Endothelial cell of umbilical vein (primary cell): ENCODE measurements at regions not wholly inside any gene's neighbourhood (a gene's known extent, or its start where the extent isn't known, plus 50 kb on each side); places are given as distances from the start of the nearest gene placed in this dataset.

Source experiments
- BruUV-seq: library from RNA; stranded (reverse); fragments of 400-500 nt; replicated peaks from 2 replicates; lab custom pipeline; 2021; lab: Mats Ljungman, UMichigan
- CTCF ChIA-PET: fragments of 300-600, 350-600 bp; sonication (Branson Sonifier 250); formaldehyde crosslinking; loops from one replicate; lab custom pipeline; 2021; ENCODE audit warnings: antibody characterized with exemption, inconsistent platforms; lab: Charles Lee
- POLR2A ChIA-PET: fragments of 300-600, 350-600 bp; sonication (Branson Sonifier 250); formaldehyde crosslinking; loops from one replicate; lab custom pipeline; 2021; ENCODE audit warnings: antibody characterized with exemption, inconsistent platforms; lab: Charles Lee
- DNase-seq: peaks from one replicate; pipeline ENCODE4 v3.0.0-alpha.2; 2011; ENCODE audit warnings: low read depth, low spot score
- FAIRE-seq: peaks from 2 replicates; lab custom pipeline; 2011; peaks lifted over from hg19 to GRCh38; lab: Jason Lieb, UNC
- H2AFZ ChIP-seq: 2 replicates; pipeline ENCODE4 v1.6.0; 2012; ENCODE audit warnings: low read depth, low read length, control low read depth, inconsistent platforms
- H3K27ac ChIP-seq: 2 replicates; pipeline ENCODE4 v1.5.1; 2011; ENCODE audit warnings: low read depth, mild to moderate bottlenecking, control low read depth, low read length, moderate library complexity; ENCODE audit not compliant: insufficient read depth
- H3K27me3 ChIP-seq, 2 experiments: 2 replicates each; pipeline versions ENCODE4 v1.6.0 to v1.6.1; 2011; ENCODE audit warnings: low read length in 2 of 2, mixed read lengths in 1 of 2; ENCODE audit not compliant: control insufficient read depth in 2 of 2, insufficient read depth in 2 of 2
- H3K36me3 ChIP-seq, 2 experiments: 2 replicates in 1 of 2; 3 replicates in 1 of 2; pipeline ENCODE4 v1.5.1; 2011; ENCODE audit warnings: low read length in 2 of 2, mild to moderate bottlenecking in 1 of 2, moderate library complexity in 1 of 2; ENCODE audit not compliant: control insufficient read depth in 2 of 2, insufficient read depth in 2 of 2; ENCODE audit errors: extremely low read depth in 1 of 2
- H3K4me1 ChIP-seq: 3 replicates; pipeline ENCODE4 v1.5.1; 2011; ENCODE audit warnings: mild to moderate bottlenecking, low read length; ENCODE audit not compliant: control insufficient read depth, insufficient read depth; ENCODE audit errors: extremely low read depth
- H3K4me2 ChIP-seq: 2 replicates; pipeline ENCODE4 v1.6.1; 2011; ENCODE audit warnings: low read length, control low read depth, mixed read lengths; ENCODE audit not compliant: insufficient read depth
- H3K4me3 ChIP-seq, 3 experiments: fragments of 200-600 bp in 1 of 3; sonication (generic), shearing (Covaris generic) in 1 of 3; replicated peaks in 1 of 3; 2 replicates each; pipeline ENCODE4 v1.5.1; 2011 to 2016; ENCODE audit warnings: control low read depth in 3 of 3, low read length in 3 of 3, mild to moderate bottlenecking in 2 of 3, inconsistent platforms in 1 of 3, low read depth in 1 of 3, moderate library complexity in 1 of 3; ENCODE audit not compliant: insufficient read depth in 1 of 3
- H3K79me2 ChIP-seq: 2 replicates; pipeline ENCODE4 v1.6.0; 2012; ENCODE audit warnings: low read length, inconsistent platforms; ENCODE audit not compliant: control insufficient read depth, insufficient read depth
- H3K9ac ChIP-seq: replicated peaks from 2 replicates; pipeline ENCODE3; 2011; ENCODE audit warnings: low read length, control low read depth; ENCODE audit not compliant: insufficient read depth; ENCODE audit errors: extremely low read depth
- H3K9me1 ChIP-seq: replicated peaks from 3 replicates; pipeline ENCODE4 v1.6.0; 2011; ENCODE audit warnings: mild to moderate bottlenecking, low read length; ENCODE audit not compliant: control insufficient read depth, insufficient read depth; ENCODE audit errors: extremely low read depth
- H3K9me3 ChIP-seq: replicated peaks from 2 replicates; pipeline ENCODE4 v1.5.1; 2012; ENCODE audit warnings: low read length, inconsistent platforms; ENCODE audit not compliant: control insufficient read depth, insufficient read depth
- H4K20me1 ChIP-seq: replicated peaks from 2 replicates; pipeline ENCODE3; 2011; ENCODE audit warnings: mild to moderate bottlenecking, low read length; ENCODE audit not compliant: control insufficient read depth, insufficient read depth; ENCODE audit errors: extremely low read depth
- EZH2 ChIP-seq: IDR thresholded peaks from 2 replicates; pipeline ENCODE4 v1.6.1; 2012; ENCODE audit warnings: borderline replicate concordance, low read depth, mild to moderate bottlenecking, moderate library complexity, low read length, inconsistent platforms; ENCODE audit not compliant: severe bottlenecking
- FOS ChIP-seq: IDR thresholded peaks from 2 replicates; pipeline ENCODE4 v1.6.1; 2011; ENCODE audit warnings: mild to moderate bottlenecking, low read length, moderate library complexity, borderline replicate concordance; ENCODE audit not compliant: insufficient read depth
- GATA2 ChIP-seq: IDR thresholded peaks from 2 replicates; pipeline ENCODE4 v1.7.0; 2011; ENCODE audit warnings: low read depth, mild to moderate bottlenecking, moderate library complexity, mixed read lengths, low read length; ENCODE audit not compliant: insufficient read length, insufficient read depth
- JUN ChIP-seq: IDR thresholded peaks from 2 replicates; pipeline ENCODE4 v1.6.1; 2011; ENCODE audit warnings: borderline replicate concordance, low read depth; ENCODE audit not compliant: insufficient read length, insufficient read depth
- MYC ChIP-seq: IDR thresholded peaks from one replicate; pipeline ENCODE4 v1.6.1; 2011; ENCODE audit warnings: mild to moderate bottlenecking, low read depth, low read length
- POLR2A ChIP-seq: IDR thresholded peaks from 2 replicates; pipeline ENCODE4 v1.6.1; 2012; ENCODE audit warnings: low read depth, mild to moderate bottlenecking, control low read depth, low read length
- POLR2AphosphoS5 ChIP-seq: IDR thresholded peaks from 2 replicates; pipeline ENCODE4 v1.6.1; 2012; ENCODE audit warnings: low read depth, mild to moderate bottlenecking, control low read depth, low read length, moderate library complexity; ENCODE audit not compliant: insufficient read depth
- dilution Hi-C: fragments of 300-500 bp; cut with MboI; formaldehyde crosslinking; loops from one replicate; pipeline ENCODE4 v1.15.0; 2019; ENCODE audit warnings: low sequenced_read_pairs; ENCODE audit not compliant: extremely low pct_ligation_motif_present
- intact Hi-C: fragments of 100-400 bp; cut with micrococcal nuclease; formaldehyde crosslinking; loops from one replicate; pipeline ENCODE4 v1.10.0; 2022
- TF ChIP-seq, protein P1 (sequence below), 2 donors: IDR thresholded peaks; 1 replicate in 1 of 2; 2 replicates in 1 of 2; pipeline ENCODE4 v1.5.1; 2011; ENCODE audit warnings: low read length in 2 of 2, mild to moderate bottlenecking in 2 of 2, moderate library complexity in 2 of 2, control low read depth in 1 of 2, inconsistent platforms in 1 of 2, low read depth in 1 of 2; ENCODE audit not compliant: insufficient read depth in 1 of 2; ENCODE audit errors: extremely low read depth in 1 of 2
- TF ChIP-seq, protein P2 (sequence below): IDR thresholded peaks from 2 replicates; pipeline ENCODE4 v1.6.1; 2011; ENCODE audit not compliant: insufficient read depth, insufficient read length

DNA sequence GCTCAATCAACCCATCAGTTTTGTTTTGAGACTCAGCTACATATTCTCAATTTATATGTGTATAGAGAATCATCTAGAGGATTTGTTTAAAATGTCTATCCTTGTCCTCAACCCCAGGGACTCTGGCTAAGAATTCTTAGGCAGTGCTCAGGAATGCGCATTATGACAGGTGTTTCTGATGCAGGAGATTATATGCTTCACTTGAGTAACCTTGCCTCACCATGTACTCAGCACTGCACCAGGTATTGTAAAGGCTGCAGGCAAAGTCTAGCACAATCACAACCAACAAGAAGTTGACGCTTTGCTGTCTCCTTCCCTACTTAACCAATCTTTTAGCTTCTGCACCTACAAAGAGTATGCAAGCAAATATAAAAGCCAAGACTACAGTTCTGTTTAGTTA lies 79.6 kb downstream of the LACC1 start:
- FAIRE-seq (no peak), DNase-seq (no peak)
- Histone ChIP-seq H4K20me1 (no peaks in the 10 kb centered on the region), H3K4me2 (no peak overlapping the region), H3K4me1 (no peaks in the 10 kb centered on the region), H2AFZ (no peak overlapping the region), H3K9ac (no peak overlapping the region), H3K79me2 (no peaks in the 10 kb centered on the region), H3K9me1 (no peaks in the 10 kb centered on the region), H3K27ac (no peak overlapping the region), H3K9me3 (no peaks in the 10 kb centered on the region), H3K27me3 (peaks cover 4 to 8% of the 10 kb centered on the region in 2 experiments), H3K4me3 (no peak overlapping the region), H3K36me3 (no peaks in the 10 kb centered on the region)
- ChIA-PET CTCF (no interaction called here), POLR2A (no interaction called here)
- TF ChIP-seq FOS: no peak
- intact Hi-C loops (no loop called here), dilution Hi-C loops (no loop called here)
- no TSS peak for BruUV-seq

DNA sequence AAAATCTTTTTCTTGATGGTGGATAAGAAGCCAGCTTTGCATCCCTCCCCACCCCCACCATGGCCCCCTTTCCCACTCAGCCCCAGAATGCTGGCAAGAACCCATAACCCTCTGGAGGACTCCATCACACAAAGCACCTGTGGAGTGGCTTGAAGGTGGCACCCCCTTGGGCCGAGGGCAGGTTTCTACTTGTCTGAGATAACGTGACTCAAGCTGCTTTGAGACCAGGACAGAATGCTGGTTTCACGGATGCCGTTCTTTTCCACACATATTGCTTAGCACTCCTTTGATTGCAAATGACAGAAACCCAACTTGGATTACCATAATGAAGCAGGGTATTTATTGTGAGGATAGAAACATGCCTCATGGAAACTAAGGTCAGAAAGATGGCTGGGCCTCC lies 82.2 kb downstream of the LACC1 start:
- no peak overlapping the region for H3K9ac ChIP-seq
- H3K27me3 ChIP-seq: peaks cover 2 to 4% of the 10 kb centered on the region in 2 experiments
- ChIA-PET CTCF (no interaction called here), POLR2A (no interaction called here)
- no peak for DNase-seq
- TF ChIP-seq FOS (no peak), POLR2AphosphoS5 (no peak), MYC (no peak), GATA2 (no peak), JUN (no peak), POLR2A (no peak), EZH2 (no peak)
- TF ChIP-seq, protein P1, sequence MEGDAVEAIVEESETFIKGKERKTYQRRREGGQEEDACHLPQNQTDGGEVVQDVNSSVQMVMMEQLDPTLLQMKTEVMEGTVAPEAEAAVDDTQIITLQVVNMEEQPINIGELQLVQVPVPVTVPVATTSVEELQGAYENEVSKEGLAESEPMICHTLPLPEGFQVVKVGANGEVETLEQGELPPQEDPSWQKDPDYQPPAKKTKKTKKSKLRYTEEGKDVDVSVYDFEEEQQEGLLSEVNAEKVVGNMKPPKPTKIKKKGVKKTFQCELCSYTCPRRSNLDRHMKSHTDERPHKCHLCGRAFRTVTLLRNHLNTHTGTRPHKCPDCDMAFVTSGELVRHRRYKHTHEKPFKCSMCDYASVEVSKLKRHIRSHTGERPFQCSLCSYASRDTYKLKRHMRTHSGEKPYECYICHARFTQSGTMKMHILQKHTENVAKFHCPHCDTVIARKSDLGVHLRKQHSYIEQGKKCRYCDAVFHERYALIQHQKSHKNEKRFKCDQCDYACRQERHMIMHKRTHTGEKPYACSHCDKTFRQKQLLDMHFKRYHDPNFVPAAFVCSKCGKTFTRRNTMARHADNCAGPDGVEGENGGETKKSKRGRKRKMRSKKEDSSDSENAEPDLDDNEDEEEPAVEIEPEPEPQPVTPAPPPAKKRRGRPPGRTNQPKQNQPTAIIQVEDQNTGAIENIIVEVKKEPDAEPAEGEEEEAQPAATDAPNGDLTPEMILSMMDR (IDR thresholded peaks at IDR 0.05; ENCODE audit: extremely low read depth in 1 of 2, insufficient read depth in 1 of 2, low read depth in 1 of 2, low read length in 2 of 2): no peak
- TF ChIP-seq, protein P2, sequence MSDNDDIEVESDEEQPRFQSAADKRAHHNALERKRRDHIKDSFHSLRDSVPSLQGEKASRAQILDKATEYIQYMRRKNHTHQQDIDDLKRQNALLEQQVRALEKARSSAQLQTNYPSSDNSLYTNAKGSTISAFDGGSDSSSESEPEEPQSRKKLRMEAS: no peak
- no peak overlapping the region for H3K4me2 ChIP-seq
- intact Hi-C loops (no loop called here), dilution Hi-C loops (no loop called here)
- H3K9me3 ChIP-seq: no peaks in the 10 kb centered on the region
- BruUV-seq: no TSS peak
- FAIRE-seq: no peak
- H3K36me3 ChIP-seq: no peaks in the 10 kb centered on the region
- no peak overlapping the region for H3K4me3 ChIP-seq
- H3K79me2 ChIP-seq: no peaks in the 10 kb centered on the region
- no peaks in the 10 kb centered on the region for H3K9me1 ChIP-seq
- no peaks in the 10 kb centered on the region for H3K4me1 ChIP-seq
- H3K27ac ChIP-seq: no peak overlapping the region
- no peaks in the 10 kb centered on the region for H4K20me1 ChIP-seq
- H2AFZ ChIP-seq: no peak overlapping the region
